ENCODE measurements at regions not wholly inside any gene's neighbourhood (a gene's known extent, or its start where the extent isn't known, plus 50 kb on each side); places are given as distances from the start of the nearest gene placed in this dataset.

GRCh38 chr7:11235491-11235890 lies 261.8 kb downstream of the PHF14 start:
- TF ChIP-seq CTCF (IDR thresholded peaks at IDR 0.05) (no peak), POLR2AphosphoS5 (IDR thresholded peaks at IDR 0.05; ENCODE audit: low read depth, low read length) (no peak), REST (IDR thresholded peaks at IDR 0.05; ENCODE audit: insufficient read depth in 1 of 2, low read depth in 2 of 2, low read length in 1 of 2) (no peak), SIN3A (IDR thresholded peaks at IDR 0.05; ENCODE audit: borderline replicate concordance, insufficient read depth, low read depth, low read length) (no peak), TCF7L2 (IDR thresholded peaks at IDR 0.05; ENCODE audit: low read depth, low read length) (no peak)

Data from Panc1 (cell line).